ENCODE measurements at regions not wholly inside any gene's neighbourhood (a gene's known extent, or its start where the extent isn't known, plus 50 kb on each side); places are given as distances from the start of the nearest gene placed in this dataset.

- TF ChIP-seq ZNF318 (CRISPR knock-in tag; IDR thresholded peaks at IDR 0.05): no peak
- no peak for TF ChIP-seq ZNF282 (IDR thresholded peaks at IDR 0.05; ENCODE audit: partially characterized antibody)
Observed at GRCh38 chr18:65215865-65216466, 534.8 kb upstream of the CDH7 start (continued).

GRCh38 chr18:65214456-65214855, 536.4 kb upstream of the CDH7 start:
- Histone ChIP-seq H3K27me3 (ENCODE audit: control insufficient read depth in 1 of 2, insufficient read depth in 2 of 2, low read length in 2 of 2) (no peaks in the 10 kb centered on the region), H3K79me2 (ENCODE audit: insufficient read depth, low read length) (no peaks in the 10 kb centered on the region), H3K4me3 (replicated peaks in 1 of 3; ENCODE audit: insufficient read depth in 1 of 3, low read depth in 2 of 3, low read length in 3 of 3) (no peak overlapping the region), H3K36me3 (replicated peaks in 1 of 2; ENCODE audit: control insufficient read depth in 1 of 2, insufficient read depth in 2 of 2, low read length in 2 of 2) (no peaks in the 10 kb centered on the region), H3K9ac (ENCODE audit: insufficient read depth, low read depth, low read length) (no peak overlapping the region), H3K9me3 (ENCODE audit: low read length) (no peaks in the 10 kb centered on the region), H2AFZ (ENCODE audit: low read length) (no peak overlapping the region), H3K4me1 (ENCODE audit: insufficient read depth, low read length) (no peaks in the 10 kb centered on the region), H3K27ac (ENCODE audit: extremely low read length, insufficient read depth, low read length) (no peak overlapping the region), H4K20me1 (ENCODE audit: insufficient read depth, low read length) (no peaks in the 10 kb centered on the region), H3K4me2 (ENCODE audit: low read depth, low read length) (no peak overlapping the region)
- ATAC-seq (no peak), DNase-seq (ENCODE audit: low spot score) (no peak), FAIRE-seq (no peak)
- in situ Hi-C loops (cut with HindIII; ENCODE audit: extremely low pct_ligation_motif_present, low pct_unique_long_range_greater_than_20kb) (no loop called here), intact Hi-C loops (cut with micrococcal nuclease; ENCODE audit: unreplicated experiment) (no loop called here)
- ChIA-PET CTCF (ENCODE audit: low intra/inter-chr PET ratio, low total read pairs) (no interaction called here), POLR2A (no interaction called here)
- WGBS (ENCODE audit: low lambda C conversion rate): 0% methylated on average over 3 of the region's 3 CpGs
- BruUV-seq (replicated peaks): no TSS peak
- TF ChIP-seq TOPORS (CRISPR knock-in tag; IDR thresholded peaks at IDR 0.05) (no peak), KLF6 (CRISPR knock-in tag; IDR thresholded peaks at IDR 0.05) (no peak), ATF3 (CRISPR knock-in tag; IDR thresholded peaks at IDR 0.05) (no peak), ZNF678 (CRISPR knock-in tag; IDR thresholded peaks at IDR 0.05) (no peak), USF2 (IDR thresholded peaks at IDR 0.05; ENCODE audit: low read depth, low read length) (no peak), USF2 (CRISPR knock-in tag; IDR thresholded peaks at IDR 0.05; ENCODE audit: borderline replicate concordance) (no peak), ZNF841 (CRISPR knock-in tag; IDR thresholded peaks at IDR 0.05; ENCODE audit: borderline replicate concordance) (no peak), ZNF710 (CRISPR knock-in tag; IDR thresholded peaks at IDR 0.05; ENCODE audit: borderline replicate concordance) (no peak)
